ENCODE measurements at regions not wholly inside any gene's neighbourhood (a gene's known extent, or its start where the extent isn't known, plus 50 kb on each side); places are given as distances from the start of the nearest gene placed in this dataset.

DNA sequence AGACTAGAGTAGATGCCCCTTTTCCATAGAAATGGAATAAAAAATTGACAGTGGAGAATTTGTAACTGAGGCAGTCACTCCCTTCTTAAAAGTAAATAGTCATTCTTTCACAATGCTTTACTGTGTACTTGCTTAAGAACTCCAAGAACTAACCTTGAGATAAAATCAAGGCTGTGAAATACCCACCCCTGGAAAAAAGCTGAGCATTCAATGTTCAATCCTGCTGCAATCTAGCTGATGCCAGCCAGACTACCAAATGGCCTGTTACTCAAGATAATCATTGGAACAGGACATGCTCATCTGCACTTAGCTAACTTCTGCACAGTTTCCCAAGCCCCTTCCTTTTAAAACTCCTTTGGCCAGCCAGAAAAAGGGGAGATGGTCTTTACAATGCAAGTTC is 367.4 kb upstream of the GULP1 start:
- Histone ChIP-seq H3K4me1 (ENCODE audit: control insufficient read depth, insufficient read depth, low read length) (no peaks in the 10 kb centered on the region; the same call in 1 of the 2 replicates), H3K36me3 (ENCODE audit: control insufficient read depth, insufficient read depth, low read length) (no peaks in the 10 kb centered on the region), H3K27me3 (ENCODE audit: control insufficient read depth, insufficient read depth, low read length) (no peaks in the 10 kb centered on the region), H3K56ac (ENCODE audit: extremely low read depth, insufficient read depth, low read length) (no peak overlapping the region), H2BK15ac (ENCODE audit: low read depth, low read length) (no peak overlapping the region), H2AK9ac (replicated peaks; ENCODE audit: low read depth, low read length, poor library complexity) (no peak overlapping the region), H4K8ac (ENCODE audit: low read depth in 2 of 2, low read length in 2 of 2) (no peak overlapping the region), H2AK5ac (ENCODE audit: low read depth, low read length) (no peak overlapping the region), H3K18ac (ENCODE audit: low read depth, low read length) (no peak overlapping the region), H2BK120ac (ENCODE audit: low read depth, low read length) (no peak overlapping the region), H2BK5ac (ENCODE audit: low read depth, low read length, poor library complexity, severe bottlenecking) (no peak overlapping the region), H3K79me1 (ENCODE audit: low read depth in 1 of 2, low read length in 2 of 2) (no peaks in the 10 kb centered on the region), H3K9me3 (ENCODE audit: control insufficient read depth, insufficient read depth, low read length) (no peaks in the 10 kb centered on the region), H4K91ac (ENCODE audit: insufficient read depth, low read depth, low read length) (no peak overlapping the region), H3K4me3 (ENCODE audit: insufficient read depth, low read depth, low read length) (no peak overlapping the region), H3K27ac (ENCODE audit: insufficient read depth, low read length) (no peak overlapping the region), H3K23ac (ENCODE audit: low read depth, low read length) (no peak overlapping the region), H4K5ac (ENCODE audit: low read depth, low read length) (no peak overlapping the region), H3K4ac (ENCODE audit: low read depth, low read length) (no peak overlapping the region), H3K4me2 (ENCODE audit: low read depth, low read length) (no peak overlapping the region), H2AFZ (replicated peaks; ENCODE audit: low read length, poor library complexity) (no peak overlapping the region), H4K20me1 (ENCODE audit: insufficient read depth, low read length) (no peaks in the 10 kb centered on the region), H3K9me1 (ENCODE audit: insufficient read depth, low read length) (no peaks in the 10 kb centered on the region), H3K14ac (replicated peaks; ENCODE audit: low read depth, low read length) (no peak overlapping the region), H2BK20ac (ENCODE audit: low read depth, low read length) (no peak overlapping the region), H3K9ac (ENCODE audit: low read depth, low read length) (no peak overlapping the region)
- intact Hi-C loops (cut with micrococcal nuclease), result no loop called here
- POLR2A ChIA-PET (ENCODE audit: unreplicated experiment), result no interaction called here
- CTCF ChIA-PET, result no interaction called here
- in situ Hi-C loops (cut with MboI; ENCODE audit: low sequenced_read_pairs), result no loop called here
- BruUV-seq (replicated peaks), result no TSS peak
- TF ChIP-seq CHD1 (IDR thresholded peaks at IDR 0.05; ENCODE audit: low read depth, low read length) (no peak), NFE2L2 (IDR thresholded peaks at IDR 0.05; ENCODE audit: low read depth, low read length) (no peak), BHLHE40 (IDR thresholded peaks at IDR 0.05; ENCODE audit: low read depth, low read length) (no peak), RFX5 (IDR thresholded peaks at IDR 0.05; ENCODE audit: low read depth, low read length) (no peak), MXI1 (IDR thresholded peaks at IDR 0.05; ENCODE audit: borderline replicate concordance, low read depth, low read length) (no peak), POLR2A (IDR thresholded peaks at IDR 0.05; ENCODE audit: low read depth, low read length) (no peak), RCOR1 (IDR thresholded peaks at IDR 0.05; ENCODE audit: insufficient replicate concordance, low read length) (no peak), USF2 (IDR thresholded peaks at IDR 0.05; ENCODE audit: low read depth, low read length) (no peak), CEBPB (IDR thresholded peaks at IDR 0.05; ENCODE audit: low read depth, low read length) (no peak), RAD21 (IDR thresholded peaks at IDR 0.05; ENCODE audit: low read length) (no peak), MAZ (IDR thresholded peaks at IDR 0.05; ENCODE audit: borderline replicate concordance, low read depth, low read length) (no peak), FOS (IDR thresholded peaks at IDR 0.05; ENCODE audit: low read depth, low read length) (no peak)
- TF ChIP-seq, protein P1, sequence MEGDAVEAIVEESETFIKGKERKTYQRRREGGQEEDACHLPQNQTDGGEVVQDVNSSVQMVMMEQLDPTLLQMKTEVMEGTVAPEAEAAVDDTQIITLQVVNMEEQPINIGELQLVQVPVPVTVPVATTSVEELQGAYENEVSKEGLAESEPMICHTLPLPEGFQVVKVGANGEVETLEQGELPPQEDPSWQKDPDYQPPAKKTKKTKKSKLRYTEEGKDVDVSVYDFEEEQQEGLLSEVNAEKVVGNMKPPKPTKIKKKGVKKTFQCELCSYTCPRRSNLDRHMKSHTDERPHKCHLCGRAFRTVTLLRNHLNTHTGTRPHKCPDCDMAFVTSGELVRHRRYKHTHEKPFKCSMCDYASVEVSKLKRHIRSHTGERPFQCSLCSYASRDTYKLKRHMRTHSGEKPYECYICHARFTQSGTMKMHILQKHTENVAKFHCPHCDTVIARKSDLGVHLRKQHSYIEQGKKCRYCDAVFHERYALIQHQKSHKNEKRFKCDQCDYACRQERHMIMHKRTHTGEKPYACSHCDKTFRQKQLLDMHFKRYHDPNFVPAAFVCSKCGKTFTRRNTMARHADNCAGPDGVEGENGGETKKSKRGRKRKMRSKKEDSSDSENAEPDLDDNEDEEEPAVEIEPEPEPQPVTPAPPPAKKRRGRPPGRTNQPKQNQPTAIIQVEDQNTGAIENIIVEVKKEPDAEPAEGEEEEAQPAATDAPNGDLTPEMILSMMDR (conservative IDR thresholded peaks at IDR 0.05; ENCODE audit: low read depth, low read length), result no peak
- ATAC-seq (ENCODE audit: low read depth) (no peak), DNase-seq (no peak)
- dilution Hi-C loops (cut with HindIII; ENCODE audit: low sequenced_read_pairs, unreplicated experiment), result no loop called here
